T-cell (primary cell): ENCODE measurements at regions not wholly inside any gene's neighbourhood (a gene's known extent, or its start where the extent isn't known, plus 50 kb on each side); places are given as distances from the start of the nearest gene placed in this dataset.

Experiments used
- ATAC-seq, 4 experiments: fragments of 200-7000 bp in 3 of 4; fragments of 150-1000 bp in 1 of 4; cut with Tn5 transposase; replicated peaks in 1 of 4; 1 replicate in 3 of 4; 2 replicates in 1 of 4; pipeline ENCODE4 v1.10.0; 2021; ENCODE audit warnings: moderate library complexity in 3 of 4, mild to moderate bottlenecking in 2 of 4, moderate number of reproducible peaks in 1 of 4
- CTCF ChIA-PET, 2 donors: fragments of 300-600 bp; sonication (Branson Sonifier 250); formaldehyde crosslinking; loops; one replicate each; lab custom pipeline; 2022; ENCODE audit warnings: antibody characterized with exemption in 2 of 2; lab: Charles Lee
- POLR2A ChIA-PET, 2 donors: fragments of 300-600 bp; sonication (Branson Sonifier 250); formaldehyde crosslinking; loops; one replicate each; lab custom pipeline; 2022; ENCODE audit warnings: antibody characterized with exemption in 2 of 2; lab: Charles Lee
- DNase-seq, 35 experiments: peaks; one replicate each; pipeline versions ENCODE4 v3.0.0 to v3.0.0-alpha.2; 2013 to 2023
- H3K27ac ChIP-seq: one replicate; pipeline ENCODE4 v1.5.1; 2013; ENCODE audit warnings: low read length
- H3K27me3 ChIP-seq, 2 experiments: replicated peaks in 1 of 2; 1 replicate in 1 of 2; 2 replicates in 1 of 2; pipeline versions ENCODE4 v1.6.1 to v1.7.0; 2013; ENCODE audit warnings: low read length in 1 of 2, mixed read lengths in 1 of 2; ENCODE audit not compliant: control insufficient read depth in 2 of 2, insufficient read depth in 2 of 2; ENCODE audit errors: extremely low read depth in 1 of 2
- H3K36me3 ChIP-seq, 2 donors: 1 replicate in 1 of 2; 2 replicates in 1 of 2; pipeline versions ENCODE4 v1.6.1 to v1.7.0; 2013; ENCODE audit warnings: low read length in 1 of 2; ENCODE audit not compliant: control insufficient read depth in 2 of 2, insufficient read depth in 1 of 2; ENCODE audit errors: extremely low read depth in 1 of 2
- H3K4me1 ChIP-seq, 2 experiments: 1 replicate in 1 of 2; 2 replicates in 1 of 2; pipeline versions ENCODE4 v1.6.1 to v1.7.0; 2013; ENCODE audit warnings: low read length in 2 of 2, mixed read lengths in 1 of 2; ENCODE audit not compliant: insufficient read depth in 2 of 2, control insufficient read depth in 1 of 2; ENCODE audit errors: extremely low read depth in 1 of 2
- H3K4me3 ChIP-seq, 2 donors: 1 replicate in 1 of 2; 2 replicates in 1 of 2; pipeline versions ENCODE4 v1.5.1 to v1.7.0; 2013; ENCODE audit warnings: mild to moderate bottlenecking in 2 of 2, low read length in 1 of 2, moderate library complexity in 1 of 2; ENCODE audit not compliant: control insufficient read depth in 1 of 2; ENCODE audit errors: extremely low read depth in 1 of 2
- H3K9me3 ChIP-seq: 2 replicates; pipeline ENCODE4 v1.7.0; 2013
- H3K27ac Mint-ChIP-seq, 2 donors: one replicate each; pipeline ENCODE4 v1.8.0; 2020 to 2021; ENCODE audit warnings: mild to moderate bottlenecking in 2 of 2, mixed read lengths in 2 of 2
- H3K27me3 Mint-ChIP-seq, 2 donors: one replicate each; pipeline ENCODE4 v1.8.0; 2021 to 2022; ENCODE audit warnings: mixed read lengths in 2 of 2
- H3K36me3 Mint-ChIP-seq: one replicate; pipeline ENCODE4 v1.8.0; 2021; ENCODE audit warnings: mixed read lengths
- H3K4me1 Mint-ChIP-seq, 3 donors: one replicate each; pipeline ENCODE4 v1.8.0; 2020 to 2022; ENCODE audit warnings: mixed read lengths in 3 of 3, mild to moderate bottlenecking in 1 of 3
- H3K4me3 Mint-ChIP-seq, 3 donors: one replicate each; pipeline ENCODE4 v1.8.0; 2020 to 2022; ENCODE audit warnings: mild to moderate bottlenecking in 3 of 3, mixed read lengths in 3 of 3, moderate library complexity in 3 of 3
- H3K9me3 Mint-ChIP-seq, 3 donors: one replicate each; pipeline ENCODE4 v1.8.0; 2020 to 2022; ENCODE audit warnings: mixed read lengths in 3 of 3
- WGBS: methylation state at CpG from one replicate; pipeline ENCODE4 v1.1.5; 2013; ENCODE audit warnings: missing lambda C conversion rate; ENCODE audit not compliant: insufficient coverage; 5-methylcytosine and 5-hydroxymethylcytosine counted together

GRCh38 chr5:152142840-152143469 is 218.3 kb upstream of the GLRA1 start:
- H3K4me3 Mint-ChIP-seq, result no peak overlapping the region
- ATAC-seq, result peak; percentile 52 to 71 (median 63)
- H3K27me3 Mint-ChIP-seq, result peaks cover 0 to 6% of the 10 kb centered on the region in 2 donors
- peak; percentile 12 to 79 (median 54) for DNase-seq
- no peak overlapping the region for H3K27ac Mint-ChIP-seq
- no peak overlapping the region for H3K4me3 ChIP-seq
- no peaks in the 10 kb centered on the region for H3K36me3 ChIP-seq
- no peaks in the 10 kb centered on the region for H3K9me3 ChIP-seq
- no peaks in the 10 kb centered on the region for H3K4me1 Mint-ChIP-seq
- no peaks in the 10 kb centered on the region for H3K4me1 ChIP-seq
- H3K27me3 ChIP-seq, result no peaks in the 10 kb centered on the region
- H3K36me3 Mint-ChIP-seq, result no peaks in the 10 kb centered on the region
- H3K9me3 Mint-ChIP-seq, result no peaks in the 10 kb centered on the region
- no peak overlapping the region for H3K27ac ChIP-seq
- WGBS, result 0% methylated on average over 1 of the region's 3 CpGs
- ChIA-PET CTCF (interaction anchor here (0.6 to 8.0 kb wide), 18 partner anchors 9 to 484 kb away, joined by 3 to 138 read pairs (median 3); no protein-coding TSS in a partner anchor), POLR2A (interaction anchor here in 1 of 2 donors (0.6 kb wide), 1 partner anchor 215 kb away, joined by 3 read pairs; no protein-coding TSS in a partner anchor)

- no peak for DNase-seq
- H3K27me3 ChIP-seq, result no peaks in the 10 kb centered on the region
- POLR2A ChIA-PET, result no interaction called here
- no peak overlapping the region for H3K27ac Mint-ChIP-seq
- no peak overlapping the region for H3K4me3 Mint-ChIP-seq
- CTCF ChIA-PET, result interaction anchor here (0.7 to 8.0 kb wide), 6 partner anchors 10 to 315 kb away, joined by 3 to 138 read pairs (median 4); no protein-coding TSS in a partner anchor
- no peak overlapping the region for H3K4me3 ChIP-seq
- no peaks in the 10 kb centered on the region for H3K36me3 ChIP-seq
- no peaks in the 10 kb centered on the region for H3K9me3 ChIP-seq
- no peaks in the 10 kb centered on the region for H3K36me3 Mint-ChIP-seq
- H3K27me3 Mint-ChIP-seq, result peaks cover 0 to 3% of the 10 kb centered on the region in 2 donors
- no CpG with 5 or more reads among the region's 1 CpG for WGBS
- ATAC-seq, result no peak
- no peak overlapping the region for H3K27ac ChIP-seq
- H3K9me3 Mint-ChIP-seq, result peaks cover 0 to 6% (median 0%) of the 10 kb centered on the region in 3 donors
- no peaks in the 10 kb centered on the region for H3K4me1 Mint-ChIP-seq
- H3K4me1 ChIP-seq, result no peaks in the 10 kb centered on the region
Measured at GRCh38 chr5:152140347-152140746, 215.7 kb upstream of the GLRA1 start.

- POLR2A ChIA-PET, result no interaction called here
- peaks cover 0 to 3% of the 10 kb centered on the region in 2 donors for H3K27me3 Mint-ChIP-seq
Measured at GRCh38 chr5:152137063-152137462, 212.4 kb upstream of the GLRA1 start.

GRCh38 chr5:152136321-152136720 is 211.7 kb upstream of the GLRA1 start:
- ChIA-PET CTCF (no interaction called here), POLR2A (no interaction called here)
- H3K27ac ChIP-seq, result no peak overlapping the region
- H3K36me3 ChIP-seq, result no peaks in the 10 kb centered on the region
- DNase-seq, result no peak
- H3K27me3 ChIP-seq, result peaks cover 2 to 5% of the 10 kb centered on the region in 2 experiments
- 91% methylated on average over 6 of the region's 6 CpGs for WGBS
- Mint-ChIP-seq H3K9me3 (peaks cover 0 to 6% (median 0%) of the 10 kb centered on the region in 3 donors), H3K27me3 (peaks cover 0 to 3% of the 10 kb centered on the region in 2 donors), H3K4me3 (no peak overlapping the region), H3K27ac (no peak overlapping the region), H3K36me3 (no peaks in the 10 kb centered on the region), H3K4me1 (no peaks in the 10 kb centered on the region)
- H3K9me3 ChIP-seq, result no peaks in the 10 kb centered on the region
- H3K4me3 ChIP-seq, result no peak overlapping the region
- ATAC-seq, result no peak
- no peaks in the 10 kb centered on the region for H3K4me1 ChIP-seq

More at GRCh38 chr5:152137063-152137462, 212.4 kb upstream of the GLRA1 start:
- H3K27ac ChIP-seq, result no peak overlapping the region
- no peaks in the 10 kb centered on the region for H3K9me3 ChIP-seq
- H3K4me3 ChIP-seq, result no peak overlapping the region
- H3K36me3 ChIP-seq, result no peaks in the 10 kb centered on the region
- Mint-ChIP-seq H3K4me1 (no peaks in the 10 kb centered on the region), H3K9me3 (peaks cover 0 to 6% (median 0%) of the 10 kb centered on the region in 3 donors), H3K27ac (no peak overlapping the region), H3K4me3 (no peak overlapping the region), H3K36me3 (no peaks in the 10 kb centered on the region)
- no peaks in the 10 kb centered on the region for H3K4me1 ChIP-seq
- no CpG with 5 or more reads among the region's 4 CpGs for WGBS
- DNase-seq (no peak), ATAC-seq (no peak)
- CTCF ChIA-PET, result interaction anchor here (1.4 to 8.0 kb wide), 2 partner anchors 310 to 312 kb away, joined by 5 to 138 read pairs; no protein-coding TSS in a partner anchor
- peaks cover 1 to 2% of the 10 kb centered on the region in 2 experiments for H3K27me3 ChIP-seq

GRCh38 chr5:152135827-152136226 is 211.2 kb upstream of the GLRA1 start:
- no peak overlapping the region for H3K27ac Mint-ChIP-seq
- peaks cover 0 to 6% (median 0%) of the 10 kb centered on the region in 3 donors for H3K9me3 Mint-ChIP-seq
- POLR2A ChIA-PET, result no interaction called here
- H3K4me1 Mint-ChIP-seq, result no peaks in the 10 kb centered on the region
- 52% methylated on average over 2 of the region's 2 CpGs for WGBS
- ATAC-seq (no peak), DNase-seq (no peak)
- H3K27me3 Mint-ChIP-seq, result peaks cover 0 to 3% of the 10 kb centered on the region in 2 donors
- no peak overlapping the region for H3K4me3 ChIP-seq
- no peaks in the 10 kb centered on the region for H3K4me1 ChIP-seq
- CTCF ChIA-PET, result no interaction called here
- no peaks in the 10 kb centered on the region for H3K36me3 ChIP-seq
- no peaks in the 10 kb centered on the region for H3K9me3 ChIP-seq
- H3K27me3 ChIP-seq, result peaks cover 2 to 5% of the 10 kb centered on the region in 2 experiments
- H3K4me3 Mint-ChIP-seq, result no peak overlapping the region
- no peak overlapping the region for H3K27ac ChIP-seq
- H3K36me3 Mint-ChIP-seq, result no peaks in the 10 kb centered on the region

GRCh38 chr5:152125661-152126205 is 201.1 kb upstream of the GLRA1 start:
- Mint-ChIP-seq H3K27me3 (peaks cover 4 to 10% of the 10 kb centered on the region in 2 donors), H3K27ac (no peak overlapping the region), H3K36me3 (no peaks in the 10 kb centered on the region), H3K4me1 (no peaks in the 10 kb centered on the region), H3K9me3 (no peaks in the 10 kb centered on the region), H3K4me3 (no peak overlapping the region)
- no peak for ATAC-seq
- Histone ChIP-seq H3K4me1 (no peaks in the 10 kb centered on the region), H3K9me3 (no peaks in the 10 kb centered on the region), H3K4me3 (no peak overlapping the region), H3K36me3 (no peaks in the 10 kb centered on the region), H3K27ac (no peak overlapping the region), H3K27me3 (no peaks in the 10 kb centered on the region)
- 82% methylated on average over 3 of the region's 7 CpGs for WGBS
- ChIA-PET POLR2A (no interaction called here), CTCF (interaction anchor here (0.7 to 1.0 kb wide), 2 partner anchors 14 to 302 kb away, joined by 3 to 4 read pairs; no protein-coding TSS in a partner anchor)
- DNase-seq, result no peak
